ENCODE measurements at regions not wholly inside any gene's neighbourhood (a gene's known extent, or its start where the extent isn't known, plus 50 kb on each side); places are given as distances from the start of the nearest gene placed in this dataset.

DNA sequence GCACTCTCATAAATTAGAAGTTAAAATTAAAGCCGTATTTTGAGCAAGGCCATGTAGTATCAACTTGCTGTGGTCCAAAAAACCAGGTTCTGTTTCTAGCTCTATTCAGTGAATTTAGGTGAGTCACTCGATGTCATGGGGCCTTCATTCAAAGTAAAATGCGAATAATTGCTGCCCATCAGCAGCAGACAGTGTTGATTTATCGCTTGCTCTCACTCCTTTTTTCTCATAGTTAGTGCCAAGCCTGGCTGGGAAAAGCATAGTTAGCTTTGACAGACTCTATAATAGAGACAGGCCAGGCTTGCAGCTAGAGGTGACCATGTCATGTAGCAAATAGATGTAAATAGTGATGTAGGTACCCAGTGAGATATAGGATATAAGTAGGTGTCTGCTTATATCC is 136.0 kb downstream of the EDN1 start:
- DNase-seq: no peak

DNA sequence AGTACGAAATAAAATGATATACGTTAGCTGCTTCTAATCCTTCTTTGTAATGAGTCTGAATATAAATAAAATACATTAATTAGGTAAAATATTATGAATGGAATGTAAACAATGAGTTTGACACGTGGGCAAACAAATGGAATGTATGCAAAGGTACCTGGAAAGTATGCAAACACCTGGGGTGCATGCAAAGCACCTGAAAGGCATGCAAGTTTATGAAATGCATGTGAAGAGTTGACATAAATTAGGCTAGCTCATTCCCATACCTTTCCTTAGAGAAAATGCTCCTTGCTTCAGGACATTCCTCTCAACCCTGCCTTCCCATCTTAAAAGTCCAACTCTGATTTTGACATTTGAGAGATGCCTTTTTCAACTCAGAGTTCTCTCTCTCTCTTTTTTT is 140.9 kb downstream of the EDN1 start:
- DNase-seq: no peak

DNA sequence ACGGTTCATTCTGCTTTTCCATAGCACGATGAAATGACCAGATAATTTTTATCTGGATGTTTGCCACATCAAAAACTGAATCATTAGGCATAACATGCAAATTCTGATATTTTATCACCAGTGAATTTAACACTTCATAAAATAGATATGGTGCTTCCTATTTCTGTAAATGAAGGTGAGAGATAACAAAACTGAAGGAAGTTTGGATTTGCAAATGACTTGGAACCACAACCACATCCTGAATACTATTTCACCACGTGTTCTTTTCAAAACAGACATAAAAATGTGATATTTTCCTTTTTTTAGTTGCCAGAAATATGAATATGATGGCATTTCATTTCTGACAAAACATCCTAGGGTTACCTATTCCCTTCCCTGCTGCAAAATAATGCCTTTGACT is 146.1 kb downstream of the EDN1 start:
- no peak for DNase-seq

DNA sequence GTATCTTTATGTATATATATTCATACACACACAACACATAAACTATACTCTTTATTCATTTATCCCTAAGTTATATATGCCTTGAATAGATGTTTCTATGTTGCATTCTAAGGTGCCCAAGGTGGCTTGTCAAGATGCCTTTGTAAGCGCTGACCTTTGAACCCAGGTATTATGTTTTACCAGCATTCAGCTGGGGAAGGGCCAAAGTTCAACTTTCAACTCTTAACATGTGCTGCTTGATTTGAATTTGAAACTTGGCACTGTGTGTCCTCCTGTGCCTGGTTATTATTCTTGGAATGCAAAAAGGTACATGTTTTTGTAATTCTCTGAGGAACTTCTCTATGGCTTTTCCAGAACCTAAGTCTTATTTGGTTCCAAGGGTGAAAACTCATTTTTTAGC is 146.5 kb downstream of the EDN1 start:
- DNase-seq: no peak

DNA sequence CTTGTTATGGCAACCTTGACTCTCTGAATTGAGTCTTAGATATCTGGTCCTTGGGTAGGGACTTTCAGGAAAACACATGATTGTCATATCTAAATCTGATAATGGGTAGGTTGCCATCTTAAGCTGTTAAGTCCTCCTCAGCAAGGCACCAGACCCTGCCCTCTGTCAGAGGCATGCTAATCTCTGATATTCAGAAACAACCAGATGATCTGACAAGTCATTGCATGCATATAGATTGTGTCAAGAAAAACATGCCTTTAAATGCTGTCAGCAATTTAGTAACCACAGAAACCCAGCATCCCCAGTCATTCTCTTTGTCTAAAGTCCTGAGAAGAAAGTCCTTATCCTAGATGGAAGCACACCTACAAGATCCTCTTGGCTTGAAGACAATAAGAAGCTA is 149.1 kb downstream of the EDN1 start:
- no peak for DNase-seq

DNA sequence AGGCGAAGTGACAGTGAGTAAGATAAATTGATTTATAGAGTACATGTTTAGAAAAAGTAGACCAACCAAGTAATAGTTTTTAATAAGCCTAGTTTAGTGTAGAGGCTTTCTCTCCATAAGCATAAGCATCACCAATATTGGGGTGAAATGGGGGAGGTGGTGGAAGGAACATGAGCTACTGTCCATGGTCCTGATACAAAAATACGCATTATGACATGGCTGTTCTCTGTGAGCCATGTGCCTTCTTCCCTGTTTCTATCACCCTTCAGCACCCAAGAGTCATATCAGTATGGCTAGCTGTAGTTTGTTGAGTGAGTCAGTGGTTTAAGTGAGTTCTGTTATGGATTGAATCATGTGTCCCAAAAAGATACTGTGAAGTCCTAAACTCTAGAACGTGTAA is 150.8 kb downstream of the EDN1 start:
- DNase-seq: no peak

DNA sequence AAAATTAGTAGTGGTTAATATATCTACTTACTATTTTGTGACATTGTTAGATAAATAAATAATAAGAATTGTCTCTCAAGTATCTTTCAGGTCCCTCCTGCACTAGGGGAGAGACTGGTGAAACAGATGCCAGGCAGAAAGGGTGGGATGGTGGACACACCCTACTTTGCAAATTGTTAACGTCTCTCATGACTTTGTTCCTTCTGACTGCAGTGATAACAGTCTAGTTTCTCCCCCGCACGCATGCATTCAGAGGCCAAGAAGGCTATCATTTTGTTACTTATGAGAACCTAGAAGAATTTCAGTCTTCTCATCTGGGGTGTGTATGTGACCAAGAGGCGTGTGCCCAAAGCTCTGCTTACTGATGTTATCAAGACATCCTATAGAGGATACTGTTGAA is 152.3 kb downstream of the EDN1 start:
- no peak for DNase-seq

DNA sequence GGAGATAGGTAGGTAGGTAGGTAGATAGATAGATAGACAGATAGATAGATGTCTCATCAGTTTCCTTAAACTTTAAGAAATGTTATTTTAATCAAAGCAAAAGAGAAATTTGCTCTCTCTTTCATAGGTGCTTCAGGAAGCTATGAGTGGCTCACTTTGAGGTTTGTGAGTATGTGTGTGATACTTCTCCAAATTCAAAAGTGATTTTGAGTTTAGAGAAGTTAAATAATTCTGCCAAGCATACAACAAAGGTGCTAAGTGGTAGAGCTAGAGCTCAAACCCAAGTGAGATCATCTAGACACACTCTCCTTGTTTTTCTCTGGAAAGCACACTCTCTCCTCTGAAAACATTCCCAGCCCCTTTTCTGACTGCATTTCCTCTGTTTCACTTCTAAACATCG is 156.2 kb downstream of the EDN1 start:
- no peak for DNase-seq

DNA sequence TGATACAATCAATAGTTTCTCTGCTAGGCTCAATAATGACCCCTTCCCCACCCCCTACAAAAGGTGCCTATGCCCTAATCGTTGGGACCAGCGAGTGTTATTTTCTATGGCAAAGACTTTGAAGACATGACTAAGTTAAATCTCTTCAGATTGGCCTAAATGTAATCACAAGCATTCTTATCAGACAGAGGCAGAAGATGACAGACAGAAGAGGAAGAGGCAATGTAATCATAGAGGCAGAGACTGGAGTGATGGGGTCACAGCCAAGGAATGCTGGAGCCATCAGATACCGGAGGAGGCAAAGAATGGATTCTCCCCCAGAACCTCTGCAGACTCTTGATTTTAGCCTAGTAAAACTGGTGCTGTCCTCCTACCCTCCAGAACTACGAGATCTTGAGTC is 159.3 kb downstream of the EDN1 start:
- DNase-seq: no peak

DNA sequence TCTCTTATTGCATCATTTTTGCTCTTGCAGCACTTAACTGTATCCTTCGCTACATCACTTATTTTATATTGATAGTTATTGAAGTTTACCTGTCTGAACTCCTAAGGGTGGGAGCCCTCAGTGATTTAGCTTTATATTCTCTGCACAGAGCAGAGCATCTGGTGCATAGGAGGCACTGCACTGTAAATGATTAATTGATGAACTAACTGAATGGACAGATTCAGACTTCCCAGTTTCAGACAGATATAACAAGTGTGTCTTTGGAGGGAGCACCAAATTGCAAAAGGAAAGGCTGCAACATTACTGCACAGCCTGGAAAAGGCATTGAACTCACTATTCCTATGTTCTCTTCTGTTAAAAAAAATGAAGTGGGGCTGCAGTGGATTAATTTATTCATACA is 160.3 kb downstream of the EDN1 start:
- no peak for DNase-seq

DNA sequence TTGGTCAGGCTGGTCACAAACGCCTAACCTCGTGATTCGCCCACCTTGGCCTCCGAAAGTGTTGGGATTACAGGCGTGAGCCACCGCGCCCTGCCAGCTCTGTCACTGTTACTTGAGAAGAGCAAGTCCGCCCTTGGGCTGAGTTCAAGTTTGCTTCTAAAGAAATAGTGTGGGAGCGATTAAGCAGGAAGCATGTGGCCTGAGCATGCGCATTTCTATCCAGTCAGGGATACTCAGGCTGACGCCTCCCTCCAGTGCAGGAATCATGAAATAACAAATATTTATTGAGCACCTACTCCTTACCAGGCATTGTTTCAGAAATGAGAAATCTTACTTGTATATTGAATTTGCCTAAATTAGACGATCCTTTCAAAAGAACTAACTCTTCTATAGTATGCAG is 166.2 kb downstream of the EDN1 start:
- no peak for DNase-seq

DNA sequence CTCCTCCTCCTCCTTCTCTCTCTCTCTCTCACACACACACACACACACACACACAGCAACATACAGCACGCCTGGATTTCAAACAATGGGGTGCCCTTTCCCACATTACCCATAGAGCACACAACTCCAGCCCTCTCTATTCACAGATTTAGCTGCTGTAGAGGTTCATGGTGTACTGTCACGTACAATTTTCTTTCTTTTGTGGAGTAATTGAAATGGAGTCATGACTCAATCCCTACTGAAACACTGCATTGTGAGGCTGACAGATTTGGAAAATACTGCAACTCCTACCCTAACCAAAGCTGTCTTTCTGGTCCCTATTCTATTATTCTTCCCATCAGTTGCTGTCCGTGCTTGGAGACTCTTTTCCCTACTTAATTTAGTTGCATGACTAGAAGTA is 166.9 kb downstream of the EDN1 start:
- DNase-seq: no peak

DNA sequence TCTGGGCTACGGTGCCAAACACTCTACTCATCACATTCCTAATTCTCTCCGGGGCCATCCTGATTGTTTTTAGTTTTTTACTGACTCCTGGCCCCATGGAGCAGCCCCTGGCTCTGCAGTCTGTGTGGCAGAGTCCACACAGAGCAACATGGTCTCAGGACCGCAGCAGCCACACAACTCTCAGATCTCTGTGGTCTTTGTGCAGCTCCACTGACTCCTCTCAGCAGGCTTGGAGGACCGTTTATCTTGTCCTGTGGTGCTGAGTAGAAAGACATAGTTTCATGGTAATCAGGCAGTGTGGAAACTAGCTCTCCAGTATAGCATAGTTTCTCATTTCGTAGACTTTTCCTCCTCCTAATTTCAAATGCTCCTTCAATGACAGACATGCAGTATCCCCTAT is 168.4 kb downstream of the EDN1 start:
- no peak for DNase-seq

DNA sequence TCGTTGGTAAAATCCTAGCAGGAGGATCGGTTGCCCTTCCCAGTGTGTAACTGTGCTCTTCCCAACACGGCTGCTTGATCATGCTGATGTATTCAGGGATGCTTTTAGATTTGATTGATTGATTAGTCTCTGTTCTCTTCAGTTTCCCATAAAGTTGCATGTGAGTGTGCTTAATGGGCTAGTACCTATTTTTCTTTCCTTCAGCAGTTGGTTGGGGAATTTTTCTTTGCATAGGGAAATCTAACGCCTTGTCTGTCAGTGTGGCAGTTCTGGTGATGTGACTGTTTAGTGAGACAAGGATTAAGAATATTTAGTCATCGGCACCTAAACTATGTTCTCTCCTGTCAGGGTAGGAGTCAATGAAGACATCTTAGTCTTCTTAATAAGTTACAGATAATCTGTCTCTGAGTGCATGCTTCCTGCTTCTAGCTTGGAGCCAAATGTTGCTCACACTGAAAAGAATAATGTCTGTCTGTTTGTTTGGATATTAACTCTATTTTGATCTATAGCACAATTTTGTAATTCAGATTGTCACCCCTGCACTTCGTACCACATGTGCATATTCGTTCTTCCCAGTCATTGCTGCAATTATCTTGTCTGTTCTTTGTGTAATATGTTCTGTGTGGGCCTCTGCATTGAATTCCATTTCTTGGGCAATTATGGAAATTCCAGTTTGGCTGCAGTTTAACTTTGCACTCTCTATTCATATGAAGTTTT is 169.9 kb downstream of the EDN1 start:
- no peak for DNase-seq

DNA sequence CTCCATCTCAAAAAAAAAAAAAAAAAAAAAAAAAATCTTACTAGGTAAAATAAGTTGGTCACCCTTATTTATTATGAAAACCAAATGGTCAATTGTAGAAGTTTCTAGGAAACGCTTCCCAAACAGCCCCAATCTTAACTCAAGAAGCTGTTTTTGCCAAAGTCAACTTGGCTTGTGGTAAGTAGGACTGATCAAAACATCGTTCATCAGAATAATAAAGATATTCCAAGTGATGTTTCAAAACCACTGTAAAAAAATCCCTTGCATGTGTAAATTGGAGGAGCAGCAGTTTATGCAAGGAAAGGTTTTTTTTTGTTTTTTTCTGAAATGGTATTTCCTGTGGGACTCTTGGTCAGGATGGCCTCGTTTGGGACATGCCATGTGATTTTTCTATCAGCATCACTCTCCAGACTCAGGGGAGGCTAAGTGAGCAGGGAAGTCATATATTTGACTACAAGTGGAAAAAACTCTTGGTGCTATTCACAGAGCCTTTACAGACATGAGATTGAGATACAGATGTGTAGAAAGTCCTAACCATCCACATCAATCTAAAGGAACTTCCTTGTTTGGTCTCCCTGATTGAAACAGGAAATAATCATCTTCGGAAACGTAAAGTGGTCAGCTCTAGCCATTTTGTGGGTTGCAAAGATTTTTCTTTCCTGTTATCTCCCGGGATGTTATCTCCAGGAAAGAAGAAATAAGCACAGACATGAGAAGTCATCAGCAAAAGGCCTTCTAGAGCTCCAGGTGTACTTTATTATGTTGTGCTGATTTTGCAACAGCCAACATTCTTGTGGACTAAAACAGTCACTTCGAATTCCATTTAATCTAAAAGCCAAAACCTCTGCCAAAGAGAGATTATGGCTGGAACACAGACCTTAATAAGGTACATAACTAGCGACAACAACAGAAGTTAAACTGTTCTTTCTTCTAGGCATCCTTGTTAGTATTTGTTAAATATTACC is 177.8 kb downstream of the EDN1 start:
- DNase-seq: no peak

DNA sequence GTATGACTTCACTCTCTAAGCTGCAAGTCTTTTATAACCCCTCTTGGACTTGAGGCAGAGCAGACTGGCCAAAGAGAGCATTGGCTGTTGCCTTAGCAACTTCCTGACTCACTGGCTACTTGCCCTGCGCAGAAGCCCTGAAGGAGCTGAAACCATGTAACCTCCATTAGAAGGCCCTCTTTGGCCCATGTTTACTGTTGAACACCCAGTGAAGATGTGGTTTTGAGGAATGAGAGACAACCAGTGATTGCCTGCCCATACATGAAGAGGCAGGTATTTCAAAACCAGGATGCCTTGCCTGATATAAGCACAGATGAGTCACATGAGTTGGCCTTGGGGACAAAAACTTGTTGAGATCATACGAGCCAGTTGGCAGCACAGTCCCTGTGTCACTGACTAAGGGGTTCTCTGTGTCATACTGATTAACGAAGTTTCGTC is 182.5 kb downstream of the EDN1 start:
- DNase-seq: no peak

DNA sequence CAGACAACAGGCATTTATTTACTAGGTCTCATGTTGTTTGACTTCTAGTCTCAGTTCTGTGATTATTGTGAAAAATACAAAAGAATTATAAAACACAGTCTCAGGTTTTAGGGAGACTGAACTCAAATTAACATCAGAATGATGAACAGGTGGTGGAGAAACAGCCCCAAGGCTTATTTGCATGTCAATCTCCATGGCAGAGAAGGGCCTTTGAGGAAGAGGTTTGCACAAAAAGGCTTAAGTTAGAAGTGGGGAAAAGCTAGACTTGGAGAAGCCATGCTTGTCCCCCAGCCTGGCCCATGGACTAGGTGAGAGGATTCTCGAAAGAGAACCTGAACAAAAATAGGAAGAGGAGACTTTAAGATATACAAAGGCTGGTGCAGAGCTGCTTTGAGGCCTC is 183.3 kb downstream of the EDN1 start:
- no peak for DNase-seq

DNA sequence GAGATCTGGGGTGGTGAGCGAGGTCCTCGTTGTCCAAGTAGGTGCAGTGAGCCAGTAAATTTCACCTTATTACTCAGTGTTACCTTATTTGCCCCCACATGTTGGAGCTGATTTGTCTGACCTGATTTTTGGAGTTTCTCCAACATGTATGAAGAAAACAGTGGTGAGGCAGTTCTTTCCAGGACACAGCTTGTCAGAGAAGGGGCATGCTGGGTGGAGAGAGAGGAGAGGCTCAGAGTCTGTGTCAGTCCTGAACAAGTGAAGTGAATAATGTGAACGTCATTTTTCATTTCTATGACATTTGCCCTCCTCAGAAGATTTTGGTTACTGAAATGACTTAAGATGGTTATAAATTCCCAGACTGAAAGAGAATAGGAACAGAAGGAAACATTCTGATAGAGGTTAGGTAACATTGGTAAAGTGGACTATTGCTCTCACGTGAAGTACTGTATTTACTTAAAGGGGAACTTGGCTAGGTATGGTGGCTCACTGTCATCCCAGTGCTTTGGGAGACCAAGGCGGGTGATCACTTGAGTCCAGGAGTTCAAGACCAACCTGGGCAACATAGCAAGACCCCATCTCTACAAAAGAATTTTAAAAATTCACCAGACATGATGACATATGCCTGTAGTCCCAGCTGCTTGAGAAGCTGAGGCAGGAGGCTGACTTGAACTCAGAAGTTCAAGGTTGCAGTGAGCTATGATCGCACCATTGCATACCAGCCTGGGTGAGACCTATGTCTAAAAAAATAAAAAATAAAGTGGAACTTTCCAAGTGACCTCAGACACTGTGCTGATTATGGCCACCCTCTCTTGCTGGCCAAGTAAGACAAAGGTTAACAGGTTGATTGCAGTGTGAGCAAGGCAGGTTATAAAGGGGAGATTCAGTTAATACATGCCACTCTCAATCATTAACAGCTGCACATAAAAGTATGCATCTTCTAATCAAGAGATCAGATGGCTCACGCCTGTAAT is 184.3 kb downstream of the EDN1 start:
- DNase-seq: no peak

DNA sequence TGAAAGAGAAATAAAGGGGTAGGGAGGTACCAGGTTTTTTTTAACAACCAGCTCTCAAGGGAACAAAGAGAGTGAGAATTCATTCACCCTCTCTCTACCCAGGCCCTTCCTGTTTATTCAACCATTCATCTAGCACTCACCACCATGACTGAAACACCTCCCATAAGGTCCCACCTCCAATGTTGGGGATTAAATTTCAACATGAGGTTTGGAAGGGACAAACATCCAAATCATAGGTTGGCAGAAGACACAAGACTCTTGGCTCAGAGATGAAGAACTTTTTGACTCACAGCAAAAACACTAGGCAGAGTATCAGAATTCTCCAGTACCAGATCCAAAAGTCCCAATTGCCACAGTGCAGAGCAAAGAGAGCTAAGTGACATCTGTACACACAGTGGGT is 186.3 kb downstream of the EDN1 start:
- DNase-seq: no peak

DNA sequence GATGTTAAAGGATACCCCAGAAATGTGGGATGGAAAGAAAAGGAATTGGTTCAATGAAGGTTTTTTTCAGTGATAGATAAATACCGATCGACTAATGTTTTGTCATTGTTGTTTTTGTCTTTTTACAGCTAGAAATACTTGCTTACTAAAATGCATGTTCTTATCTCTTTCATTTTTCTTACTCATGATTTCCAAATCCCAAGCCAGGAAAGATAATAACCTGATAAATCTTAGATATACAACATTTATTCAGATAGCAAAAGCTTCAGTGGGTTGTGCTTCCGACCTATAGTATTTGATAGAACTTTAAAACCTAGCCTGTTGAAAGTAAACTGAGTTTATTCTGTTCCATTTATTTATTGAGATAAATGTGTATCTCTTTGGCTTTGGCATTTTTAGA is 187.5 kb downstream of the EDN1 start:
- DNase-seq: no peak

DNA sequence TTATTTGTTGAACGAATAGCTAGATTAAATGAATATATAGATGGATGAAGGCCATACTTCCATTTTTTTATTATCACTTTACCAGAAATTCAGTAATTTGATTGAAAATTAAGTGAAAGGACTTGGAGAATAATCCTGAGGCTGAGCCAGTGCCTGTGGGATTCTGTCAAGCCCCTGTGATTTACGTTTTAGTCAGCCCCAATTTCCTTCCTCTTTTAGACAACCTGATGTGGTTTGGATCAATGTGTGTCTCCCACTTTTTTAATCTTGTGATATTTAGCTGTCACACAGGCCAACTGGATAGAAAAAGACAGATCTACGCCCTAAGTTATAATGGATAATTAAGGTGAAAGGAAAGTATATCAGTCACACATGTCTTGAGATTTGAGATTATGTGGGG is 188.8 kb downstream of the EDN1 start:
- DNase-seq: no peak

DNA sequence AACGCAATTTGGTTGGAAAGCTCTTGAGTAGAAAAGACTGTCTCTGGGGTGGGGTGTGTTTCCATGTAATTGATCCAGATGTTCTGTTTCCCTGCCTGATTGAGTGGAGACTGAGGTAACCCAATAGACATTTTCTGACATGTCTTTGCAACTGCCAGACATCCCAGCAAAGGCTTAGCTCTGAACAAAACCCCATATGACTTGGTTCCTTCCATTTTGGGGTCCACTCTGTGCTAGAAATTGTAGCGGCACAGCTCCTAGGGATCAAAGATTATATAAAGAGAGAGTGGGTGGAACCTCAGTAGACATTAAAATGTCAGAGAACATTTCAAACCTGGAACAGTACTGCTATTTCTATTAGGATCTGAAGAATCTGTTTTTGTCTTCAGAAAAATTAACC is 189.3 kb downstream of the EDN1 start:
- DNase-seq: no peak

DNA sequence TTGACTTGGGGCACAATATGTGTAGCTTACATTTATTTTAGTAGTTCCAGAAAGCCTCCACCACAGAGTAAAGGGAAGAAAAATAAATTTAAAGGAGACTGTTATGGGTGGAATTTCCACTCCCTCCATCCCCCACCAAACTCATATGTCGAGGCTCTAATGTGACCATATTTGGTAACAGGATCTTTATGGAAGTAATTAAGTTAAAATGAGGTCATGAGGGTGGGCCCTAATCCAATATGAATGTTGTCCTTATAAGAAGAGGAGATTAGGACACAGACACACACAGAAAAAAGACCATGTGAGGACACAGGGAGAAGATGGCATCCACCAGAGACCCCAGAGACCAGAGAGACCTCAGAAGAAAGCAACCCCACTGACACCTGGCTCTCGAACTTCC is 189.7 kb downstream of the EDN1 start:
- no peak for DNase-seq
